H1 (cell line): ENCODE measurements at regions not wholly inside any gene's neighbourhood (a gene's known extent, or its start where the extent isn't known, plus 50 kb on each side); places are given as distances from the start of the nearest gene placed in this dataset.

ENCODE experiments used
- CREB1 ChIP-seq: IDR thresholded peaks from 2 replicates; pipeline ENCODE4 v1.6.1; 2012; ENCODE audit warnings: inconsistent platforms
- EP300 ChIP-seq, 2 experiments: IDR thresholded peaks; 1 replicate in 1 of 2; 2 replicates in 1 of 2; pipeline ENCODE4 v1.6.1; 2011 to 2012; ENCODE audit warnings: low read depth in 2 of 2, low read length in 2 of 2, mild to moderate bottlenecking in 2 of 2, borderline replicate concordance in 1 of 2, inconsistent platforms in 1 of 2, moderate library complexity in 1 of 2
- EZH2 ChIP-seq: fragments of 200-600 bp; sonication (generic); IDR thresholded peaks from 2 replicates; pipeline ENCODE4 v1.7.1; 2012; ENCODE audit warnings: low read depth, mild to moderate bottlenecking, moderate library complexity, low read length, inconsistent platforms; ENCODE audit not compliant: severe bottlenecking
- GTF2F1 ChIP-seq: IDR thresholded peaks from 2 replicates; pipeline ENCODE4 v1.6.1; 2012; ENCODE audit warnings: low read depth, low read length, improper control_type of control experiment, borderline replicate concordance
- JUND ChIP-seq: IDR thresholded peaks from 2 replicates; pipeline ENCODE4 v1.6.1; 2011; ENCODE audit warnings: mild to moderate bottlenecking, improper control_type of control experiment, low read length
- PHF8 ChIP-seq: fragments of 200-600 bp; sonication (generic); conservative IDR thresholded peaks from 2 replicates; pipeline ENCODE4 v1.7.1; 2012; ENCODE audit warnings: low read depth, mild to moderate bottlenecking, inconsistent platforms, low read length, moderate library complexity
- POLR2A ChIP-seq, 2 experiments: IDR thresholded peaks; 1 replicate in 1 of 2; 2 replicates in 1 of 2; pipeline ENCODE4 v1.6.1; 2011; ENCODE audit warnings: low read depth in 2 of 2, low read length in 2 of 2, mild to moderate bottlenecking in 2 of 2; ENCODE audit errors: control extremely low read depth in 1 of 2
- POLR2AphosphoS5 ChIP-seq: IDR thresholded peaks from 2 replicates; pipeline ENCODE4 v1.6.1; 2011; ENCODE audit warnings: low read depth, low read length
- SP1 ChIP-seq: IDR thresholded peaks from 2 replicates; pipeline ENCODE4 v1.6.1; 2011; ENCODE audit warnings: low read depth, low read length
- TAF1 ChIP-seq: IDR thresholded peaks from 2 replicates; pipeline ENCODE4 v1.6.1; 2011; ENCODE audit warnings: mild to moderate bottlenecking, low read depth, low read length
- TCF12 ChIP-seq: IDR thresholded peaks from 2 replicates; pipeline ENCODE4 v1.6.1; 2011; ENCODE audit warnings: low read depth, mild to moderate bottlenecking, low read length
- TF ChIP-seq, protein P1 (sequence below), 3 experiments: IDR thresholded peaks; 1 replicate in 2 of 3; 2 replicates in 1 of 3; pipeline versions ENCODE4 v1.5.1 to v1.6.1; 2011; ENCODE audit warnings: low read length in 3 of 3, mild to moderate bottlenecking in 3 of 3, inconsistent platforms in 2 of 3, low read depth in 1 of 3, moderate library complexity in 1 of 3; ENCODE audit not compliant: insufficient read depth in 1 of 3; ENCODE audit errors: control extremely low read depth in 1 of 3
- TF ChIP-seq, protein P2 (sequence below): IDR thresholded peaks from 2 replicates; pipeline ENCODE4 v1.6.1; 2012; ENCODE audit warnings: low read length, inconsistent platforms
- TF ChIP-seq, protein P3 (sequence below): IDR thresholded peaks from 2 replicates; pipeline ENCODE4 v1.6.1; 2012; ENCODE audit warnings: inconsistent platforms

DNA sequence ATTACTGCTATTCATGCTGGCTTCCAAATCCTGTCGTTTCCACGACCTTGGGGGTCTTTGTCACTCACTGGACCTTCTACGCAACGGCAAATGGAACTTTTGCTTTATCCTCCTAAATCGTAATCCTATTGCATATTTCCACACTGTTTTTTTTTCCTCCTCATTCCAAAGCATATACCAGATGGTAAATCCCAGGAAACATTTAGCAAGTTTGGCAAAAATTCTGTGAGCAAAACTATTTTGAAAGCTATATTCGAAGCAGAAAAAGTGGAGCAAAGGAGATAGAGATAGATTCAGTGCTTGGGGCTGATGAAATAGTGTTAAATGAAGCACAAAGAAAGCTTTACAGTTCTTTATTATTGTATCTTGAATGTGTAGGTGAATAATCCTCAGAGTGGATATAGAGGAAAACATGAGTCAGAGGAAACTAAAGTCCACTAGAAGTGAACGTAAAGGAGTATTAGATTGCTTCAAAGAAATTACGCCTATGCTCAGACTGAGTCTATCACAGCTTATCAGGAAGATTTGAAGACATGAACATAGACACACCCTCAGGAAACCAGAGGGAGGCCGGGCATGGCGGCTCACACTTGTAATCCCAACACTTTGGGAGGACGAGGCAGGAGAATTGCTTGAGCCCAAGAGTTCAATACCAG is 50.2 kb upstream of the FAM9A start:
- TF ChIP-seq EZH2 (no peak), TAF1 (no peak), POLR2A (IDR thresholded peaks at IDR 0.05; ENCODE audit: control extremely low read depth in 1 of 2, low read depth in 2 of 2, low read length in 2 of 2) (no peak), POLR2AphosphoS5 (no peak), JUND (no peak), EP300 (IDR thresholded peaks at IDR 0.05; ENCODE audit: borderline replicate concordance in 1 of 2, low read depth in 2 of 2, low read length in 2 of 2) (no peak), SP1 (no peak), PHF8 (no peak), GTF2F1 (no peak), CREB1 (no peak), TCF12 (no peak)
- TF ChIP-seq, protein P1, sequence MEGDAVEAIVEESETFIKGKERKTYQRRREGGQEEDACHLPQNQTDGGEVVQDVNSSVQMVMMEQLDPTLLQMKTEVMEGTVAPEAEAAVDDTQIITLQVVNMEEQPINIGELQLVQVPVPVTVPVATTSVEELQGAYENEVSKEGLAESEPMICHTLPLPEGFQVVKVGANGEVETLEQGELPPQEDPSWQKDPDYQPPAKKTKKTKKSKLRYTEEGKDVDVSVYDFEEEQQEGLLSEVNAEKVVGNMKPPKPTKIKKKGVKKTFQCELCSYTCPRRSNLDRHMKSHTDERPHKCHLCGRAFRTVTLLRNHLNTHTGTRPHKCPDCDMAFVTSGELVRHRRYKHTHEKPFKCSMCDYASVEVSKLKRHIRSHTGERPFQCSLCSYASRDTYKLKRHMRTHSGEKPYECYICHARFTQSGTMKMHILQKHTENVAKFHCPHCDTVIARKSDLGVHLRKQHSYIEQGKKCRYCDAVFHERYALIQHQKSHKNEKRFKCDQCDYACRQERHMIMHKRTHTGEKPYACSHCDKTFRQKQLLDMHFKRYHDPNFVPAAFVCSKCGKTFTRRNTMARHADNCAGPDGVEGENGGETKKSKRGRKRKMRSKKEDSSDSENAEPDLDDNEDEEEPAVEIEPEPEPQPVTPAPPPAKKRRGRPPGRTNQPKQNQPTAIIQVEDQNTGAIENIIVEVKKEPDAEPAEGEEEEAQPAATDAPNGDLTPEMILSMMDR (IDR thresholded peaks at IDR 0.05; ENCODE audit: control extremely low read depth in 1 of 3, insufficient read depth in 1 of 3, low read depth in 1 of 3, low read length in 3 of 3): no peak
- TF ChIP-seq, protein P2, sequence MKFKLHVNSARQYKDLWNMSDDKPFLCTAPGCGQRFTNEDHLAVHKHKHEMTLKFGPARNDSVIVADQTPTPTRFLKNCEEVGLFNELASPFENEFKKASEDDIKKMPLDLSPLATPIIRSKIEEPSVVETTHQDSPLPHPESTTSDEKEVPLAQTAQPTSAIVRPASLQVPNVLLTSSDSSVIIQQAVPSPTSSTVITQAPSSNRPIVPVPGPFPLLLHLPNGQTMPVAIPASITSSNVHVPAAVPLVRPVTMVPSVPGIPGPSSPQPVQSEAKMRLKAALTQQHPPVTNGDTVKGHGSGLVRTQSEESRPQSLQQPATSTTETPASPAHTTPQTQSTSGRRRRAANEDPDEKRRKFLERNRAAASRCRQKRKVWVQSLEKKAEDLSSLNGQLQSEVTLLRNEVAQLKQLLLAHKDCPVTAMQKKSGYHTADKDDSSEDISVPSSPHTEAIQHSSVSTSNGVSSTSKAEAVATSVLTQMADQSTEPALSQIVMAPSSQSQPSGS: no peak
- TF ChIP-seq, protein P3, sequence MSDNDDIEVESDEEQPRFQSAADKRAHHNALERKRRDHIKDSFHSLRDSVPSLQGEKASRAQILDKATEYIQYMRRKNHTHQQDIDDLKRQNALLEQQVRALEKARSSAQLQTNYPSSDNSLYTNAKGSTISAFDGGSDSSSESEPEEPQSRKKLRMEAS: no peak
